Head of caudate nucleus (tissue), 42 donors: ENCODE measurements at regions not wholly inside any gene's neighbourhood (a gene's known extent, or its start where the extent isn't known, plus 50 kb on each side); places are given as distances from the start of the nearest gene placed in this dataset.

Source experiments
- DNase-seq, 42 donors: peaks; one replicate each; pipeline versions ENCODE4 v3.0.0 to v3.0.0-alpha.2; 2020 to 2021; ENCODE audit warnings: mixed read lengths in 7 of 42
- intact Hi-C: fragments of 100-400 bp; cut with DNase I; formaldehyde crosslinking; loops from one replicate; pipeline ENCODE4 v1.15.0; 2022

GRCh38 chr5:144092508-144092907 lies 78.0 kb downstream of the YIPF5 start:
- DNase-seq: no peak
- intact Hi-C loops: no loop called here

GRCh38 chr5:144093400-144093799 lies 77.1 kb downstream of the YIPF5 start:
- no peak for DNase-seq
- intact Hi-C loops: no loop called here

GRCh38 chr5:144093868-144094267 lies 76.6 kb downstream of the YIPF5 start:
- DNase-seq: no peak
- intact Hi-C loops: no loop called here

GRCh38 chr5:144100702-144101101 lies 69.8 kb downstream of the YIPF5 start:
- intact Hi-C loops: no loop called here
- DNase-seq: no peak

GRCh38 chr5:144101616-144102015 lies 68.8 kb downstream of the YIPF5 start:
- no peak for DNase-seq
- intact Hi-C loops: no loop called here

GRCh38 chr5:144102361-144102760 lies 68.1 kb downstream of the YIPF5 start:
- intact Hi-C loops: no loop called here
- no peak for DNase-seq

- DNase-seq: no peak
- intact Hi-C loops: no loop called here
Observed at GRCh38 chr5:144102979-144103378, 67.5 kb downstream of the YIPF5 start.

- peak in 2 of 42 donors; percentile 6 to 20 for DNase-seq
- intact Hi-C loops: no loop called here
Observed at GRCh38 chr5:144103611-144104485, 66.6 kb downstream of the YIPF5 start.

- intact Hi-C loops: no loop called here
- no peak for DNase-seq
Observed at GRCh38 chr5:144105371-144105770, 65.1 kb downstream of the YIPF5 start.

GRCh38 chr5:144108131-144108530 lies 62.3 kb downstream of the YIPF5 start:
- DNase-seq: no peak
- intact Hi-C loops: no loop called here
